CD1c-positive myeloid dendritic cell (primary cell): ENCODE measurements at regions not wholly inside any gene's neighbourhood (a gene's known extent, or its start where the extent isn't known, plus 50 kb on each side); places are given as distances from the start of the nearest gene placed in this dataset.

Experiments
- DNase-seq: peaks from one replicate; pipeline ENCODE4 v3.0.0-alpha.2; 2016; ENCODE audit errors: extremely low spot score

GRCh38 chr4:95672811-95673210 is 124.0 kb upstream of the UNC5C start:
- DNase-seq = no peak

DNA sequence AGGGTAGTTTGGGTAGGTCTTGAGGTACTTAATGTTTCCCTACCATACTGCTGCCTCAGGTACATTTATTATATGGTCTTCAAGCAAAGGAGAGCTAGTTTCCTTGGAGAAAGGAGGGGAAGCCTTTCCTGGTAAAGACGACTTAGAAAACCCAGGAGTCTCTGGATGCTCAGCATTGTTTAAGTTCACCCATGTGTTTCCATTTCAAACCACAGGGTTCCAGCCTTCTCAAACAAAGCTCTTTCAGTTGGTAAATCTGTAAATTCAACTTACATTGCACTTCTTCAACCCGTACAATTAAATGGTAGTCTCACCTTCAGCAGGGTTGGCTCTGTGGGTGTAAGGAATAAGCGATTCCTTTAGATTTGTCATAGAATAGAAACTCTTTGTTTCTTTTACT is 111.9 kb upstream of the UNC5C start:
- DNase-seq = no peak

GRCh38 chr4:95651891-95652290 is 103.1 kb upstream of the UNC5C start:
- no peak for DNase-seq

DNA sequence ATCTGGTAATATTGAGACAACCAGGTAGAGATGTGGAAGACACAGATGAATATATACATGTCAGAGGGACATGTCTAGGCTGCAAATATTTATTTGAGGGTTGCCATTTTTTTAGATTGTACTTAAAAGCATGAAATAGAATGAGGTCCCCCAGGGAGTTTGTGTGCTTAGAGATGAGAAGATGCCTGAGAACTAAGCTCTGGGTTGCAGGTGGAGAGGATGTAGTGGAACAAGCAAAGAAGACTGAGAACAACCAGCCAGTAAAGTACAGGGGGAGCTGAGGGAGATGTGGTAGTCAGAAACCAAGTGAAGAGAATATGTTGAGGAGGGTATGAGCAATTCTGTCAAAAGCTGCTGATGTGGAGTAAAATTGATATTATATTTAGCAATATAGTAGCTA is 95.6 kb upstream of the UNC5C start:
- DNase-seq = no peak

DNA sequence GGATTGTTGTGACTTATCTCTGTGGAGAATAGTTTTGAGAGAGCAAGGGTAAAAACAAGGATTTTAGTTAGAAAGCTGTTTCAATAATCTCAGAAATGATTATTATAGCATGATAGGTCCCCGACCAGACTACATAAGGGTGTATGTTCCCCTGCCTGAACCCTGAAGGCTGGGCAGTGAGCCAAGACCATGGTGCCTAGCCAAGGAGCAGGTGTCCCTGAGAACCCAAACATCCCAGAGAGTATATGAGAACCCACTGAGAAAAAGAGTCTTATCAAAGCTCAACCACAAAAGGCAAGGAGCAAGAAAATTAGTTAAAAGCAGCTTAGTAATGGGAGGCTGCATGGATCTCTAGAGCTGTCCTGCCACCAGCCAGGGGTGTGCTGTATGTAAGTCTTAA is 94.9 kb upstream of the UNC5C start:
- DNase-seq = no peak

DNA sequence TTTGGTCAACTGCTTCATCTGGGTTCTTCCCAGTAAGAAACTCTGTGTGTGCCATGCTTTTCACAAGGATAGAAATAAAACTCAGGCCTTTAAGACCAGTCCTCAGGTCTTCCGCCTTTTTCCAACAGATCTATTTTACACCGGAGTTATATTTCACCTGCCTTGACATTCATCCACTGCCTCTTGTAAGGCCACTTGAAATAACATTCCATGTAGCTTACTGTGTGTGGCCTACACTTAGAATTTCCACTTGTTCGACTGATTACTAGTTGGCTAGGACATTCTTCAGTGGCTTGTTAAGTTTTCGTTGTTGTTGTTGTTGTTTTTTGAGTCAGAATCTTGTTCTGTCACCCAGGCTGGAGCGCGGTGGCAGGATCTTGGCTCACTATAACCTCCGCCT is 92.8 kb upstream of the UNC5C start:
- DNase-seq = no peak

DNA sequence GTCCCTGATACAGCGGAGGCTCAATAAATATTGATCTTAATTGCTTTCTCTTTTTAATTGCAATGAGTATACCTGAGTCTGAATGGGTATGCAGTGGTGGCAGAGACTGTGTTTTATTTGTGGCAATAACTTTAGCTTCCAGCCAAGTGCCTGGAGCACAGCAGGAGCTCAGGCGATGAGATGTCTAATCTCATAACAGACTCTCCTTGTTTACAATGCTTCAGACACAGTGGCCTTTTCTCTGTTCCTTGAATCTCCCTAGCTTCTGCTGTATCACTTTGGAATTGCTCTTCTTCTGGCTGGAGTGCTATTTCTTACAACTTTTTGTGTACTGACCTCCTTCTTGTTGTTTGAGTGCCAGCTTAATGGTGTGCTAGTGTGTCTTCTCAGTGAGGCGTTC is 91.5 kb upstream of the UNC5C start:
- no peak for DNase-seq

GRCh38 chr4:95638920-95639501 is 90.2 kb upstream of the UNC5C start:
- no peak for DNase-seq

DNA sequence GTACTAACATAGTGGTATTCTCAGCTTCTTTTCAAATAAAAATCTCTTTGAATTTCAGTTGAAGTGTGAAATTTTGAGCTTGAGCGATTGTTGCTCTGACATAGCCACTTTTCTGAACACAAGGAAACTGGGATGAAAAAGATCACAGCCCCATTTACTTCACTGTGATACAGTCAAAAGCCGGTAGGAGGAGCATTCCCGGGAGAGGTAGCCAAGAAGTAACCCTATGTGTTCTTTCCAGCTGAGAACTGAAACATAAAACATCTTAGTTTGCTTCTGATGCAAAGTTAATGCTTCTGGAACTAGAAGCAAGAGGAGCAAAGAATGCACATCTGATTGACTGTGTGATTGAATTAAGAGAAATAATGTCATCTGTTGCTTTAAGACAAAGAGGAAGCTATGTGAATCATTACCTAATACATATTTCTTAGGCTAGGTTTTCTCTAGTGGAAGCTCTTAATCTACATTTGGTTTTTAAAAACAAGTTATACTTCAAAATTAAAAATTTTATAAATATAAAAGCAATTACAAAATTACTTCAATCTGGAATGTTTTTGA is 88.3 kb upstream of the UNC5C start:
- DNase-seq = no peak

GRCh38 chr4:95636061-95636460 is 87.3 kb upstream of the UNC5C start:
- no peak for DNase-seq

DNA sequence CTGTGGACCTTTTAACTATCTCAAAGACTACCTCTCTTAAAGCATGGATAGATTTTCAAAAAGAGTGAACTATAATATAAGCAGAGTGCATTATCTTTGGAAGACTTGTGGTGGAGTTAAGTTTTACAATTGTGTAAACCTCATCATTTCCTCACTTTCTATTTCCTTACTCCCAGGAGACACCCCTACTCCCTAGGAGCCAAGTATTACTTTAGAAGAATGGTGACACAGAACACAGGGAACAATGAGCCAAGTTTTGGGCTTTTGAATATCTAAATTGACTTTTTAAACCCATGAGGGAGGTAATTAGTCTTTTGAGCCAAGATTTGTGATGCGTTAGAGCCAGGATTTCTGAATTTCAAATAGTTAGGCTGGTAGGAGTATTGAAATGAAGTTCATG is 78.9 kb upstream of the UNC5C start:
- DNase-seq = no peak

DNA sequence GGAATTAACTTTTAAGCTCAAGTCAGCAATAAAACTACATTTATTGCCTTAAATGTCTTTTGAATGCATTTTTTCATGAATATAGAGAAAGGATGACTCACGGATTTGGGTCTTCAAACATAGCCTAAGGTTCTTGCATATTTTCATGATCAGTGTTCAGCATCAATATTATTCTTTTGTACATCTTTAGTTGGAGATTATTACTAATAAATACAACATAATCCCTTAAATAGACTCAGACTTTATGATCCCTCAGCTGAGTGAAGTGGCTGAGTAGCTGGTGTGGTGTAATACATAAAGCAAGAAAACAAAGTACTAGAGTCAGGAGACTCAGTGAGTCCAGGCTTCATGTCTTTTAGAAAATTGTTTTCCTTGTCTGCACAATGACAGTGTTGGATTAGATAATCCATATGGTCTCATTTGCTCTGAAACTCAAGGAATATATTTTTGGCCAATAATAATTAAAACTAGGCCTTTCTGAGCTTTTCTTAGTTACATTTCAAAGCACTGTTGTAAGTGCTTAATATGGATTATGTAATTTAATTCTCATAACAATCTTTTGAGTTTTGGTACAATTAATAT is 78.3 kb upstream of the UNC5C start:
- no peak for DNase-seq

DNA sequence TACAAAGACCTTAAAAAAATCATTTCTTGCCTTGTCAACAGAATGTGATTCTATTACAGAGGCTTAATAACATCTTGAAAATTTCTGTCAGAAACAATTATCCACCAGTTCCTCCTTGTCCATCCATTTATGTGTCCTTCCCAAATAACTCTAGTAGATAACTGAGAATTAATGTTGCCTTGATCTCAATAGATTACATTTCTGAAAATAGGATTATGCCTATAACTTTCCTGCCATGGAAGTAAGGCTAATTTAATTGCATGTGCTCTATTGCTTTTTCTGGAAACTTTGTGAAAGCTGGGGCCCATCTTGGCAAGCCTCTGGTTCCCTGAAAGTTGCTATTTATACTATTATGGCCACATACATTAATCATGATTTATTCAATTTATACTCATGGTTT is 76.2 kb upstream of the UNC5C start:
- no peak for DNase-seq

GRCh38 chr4:95619525-95620443 is 71.0 kb upstream of the UNC5C start:
- no peak for DNase-seq

GRCh38 chr4:95614684-95615205 is 66.0 kb upstream of the UNC5C start:
- no peak for DNase-seq

- no peak for DNase-seq
Measured at GRCh38 chr4:95610061-95610569, 61.3 kb upstream of the UNC5C start.

DNA sequence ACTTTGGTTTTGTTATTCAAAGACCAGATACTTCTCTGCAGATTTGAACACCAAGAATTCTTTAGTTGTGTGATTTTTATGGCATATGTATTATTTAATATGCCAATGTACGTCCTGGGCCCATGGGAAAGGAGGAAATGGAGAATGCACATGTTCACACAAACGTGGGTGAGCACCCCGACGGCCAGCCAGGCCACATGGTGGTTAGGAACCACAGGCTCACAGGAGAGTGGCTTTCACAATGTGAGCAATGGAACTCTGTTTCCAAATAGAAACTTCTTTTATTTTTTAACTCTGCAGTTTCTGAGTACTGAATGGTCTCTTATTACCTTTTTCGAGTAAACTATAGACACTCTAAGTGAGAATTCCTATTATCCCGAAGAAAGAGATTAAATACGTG is 58.0 kb upstream of the UNC5C start:
- no peak for DNase-seq

DNA sequence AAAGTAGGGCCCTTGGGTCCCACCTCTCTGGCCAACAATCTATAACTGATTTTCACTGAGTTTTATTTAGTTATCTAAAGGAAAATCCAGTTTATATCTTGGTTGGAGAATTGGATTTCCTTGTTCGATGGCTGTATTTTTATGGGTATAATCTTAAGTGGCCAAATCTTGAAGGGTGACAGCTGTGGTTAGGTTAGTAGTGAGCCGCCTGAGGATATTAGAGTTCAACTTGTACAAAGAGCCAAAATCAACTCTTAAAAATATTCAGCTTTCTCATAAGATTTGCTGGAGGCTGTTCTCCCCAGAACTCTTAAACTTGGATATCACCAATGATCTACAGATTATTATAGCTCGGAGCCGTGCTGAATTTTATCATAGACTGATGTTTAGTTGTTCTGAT is 54.6 kb upstream of the UNC5C start:
- no peak for DNase-seq

DNA sequence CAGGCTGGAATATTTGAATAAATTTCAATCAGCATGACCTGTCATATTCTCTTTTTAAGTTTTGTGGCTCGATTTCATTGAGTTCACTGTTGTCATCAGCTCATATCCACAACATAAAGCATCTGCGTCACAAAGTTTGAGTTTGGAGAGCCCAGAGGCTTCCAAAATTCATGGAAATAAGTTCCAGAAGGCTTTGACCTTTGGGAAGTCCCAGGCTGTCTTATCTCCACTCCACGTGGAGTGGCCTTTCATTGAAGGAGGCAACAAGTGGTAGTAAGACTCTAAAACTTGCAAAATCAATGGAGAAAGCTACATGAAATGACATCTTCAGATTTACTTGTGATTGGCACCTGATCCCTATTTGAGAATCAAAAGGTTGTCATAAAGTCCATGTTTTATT is 54.1 kb upstream of the UNC5C start:
- DNase-seq = no peak

GRCh38 chr4:95601356-95601755 is 52.6 kb upstream of the UNC5C start:
- DNase-seq = no peak

GRCh38 chr4:95599777-95600400 is 51.1 kb upstream of the UNC5C start:
- DNase-seq = peak; percentile 45
